Calu3 (cell line): ENCODE measurements at regions not wholly inside any gene's neighbourhood (a gene's known extent, or its start where the extent isn't known, plus 50 kb on each side); places are given as distances from the start of the nearest gene placed in this dataset.

Experiments
- BruUV-seq: library from RNA; stranded (reverse); fragments of 400-500 nt; replicated peaks from 2 replicates; lab custom pipeline; 2021; lab: Mats Ljungman, UMichigan
- CTCF ChIA-PET: fragments of 300-600 bp; sonication (Branson Sonifier 250); formaldehyde crosslinking; loops from one replicate; lab custom pipeline; 2022; ENCODE audit warnings: antibody characterized with exemption; lab: Charles Lee
- DNase-seq: peaks from one replicate; pipeline ENCODE4 v3.0.0; 2022
- H3K27ac Mint-ChIP-seq: one replicate; pipeline ENCODE4 v1.8.0; 2022; ENCODE audit warnings: mixed read lengths; ENCODE audit not compliant: unreplicated experiment
- H3K27me3 Mint-ChIP-seq: one replicate; pipeline ENCODE4 v1.8.0; 2022; ENCODE audit warnings: mixed read lengths; ENCODE audit not compliant: unreplicated experiment
- H3K36me3 Mint-ChIP-seq: one replicate; pipeline ENCODE4 v1.8.0; 2022; ENCODE audit warnings: mild to moderate bottlenecking, moderate library complexity, mixed read lengths; ENCODE audit not compliant: insufficient read depth, unreplicated experiment
- H3K4me1 Mint-ChIP-seq: one replicate; pipeline ENCODE4 v1.8.0; 2022; ENCODE audit warnings: mild to moderate bottlenecking, low read depth, mixed read lengths; ENCODE audit not compliant: unreplicated experiment
- H3K4me3 Mint-ChIP-seq: one replicate; pipeline ENCODE4 v1.8.0; 2022; ENCODE audit warnings: mild to moderate bottlenecking, low read depth, moderate library complexity, mixed read lengths; ENCODE audit not compliant: unreplicated experiment
- H3K9me3 Mint-ChIP-seq: one replicate; pipeline ENCODE4 v1.8.0; 2022; ENCODE audit warnings: low read depth, mixed read lengths; ENCODE audit not compliant: unreplicated experiment
- intact Hi-C: fragments of 100-400 bp; cut with micrococcal nuclease; formaldehyde crosslinking; loops from one replicate; pipeline ENCODE4 v1.10.0; 2022; ENCODE audit not compliant: unreplicated experiment
- TF ChIP-seq, protein P1 (sequence below): fragments of 200-600 bp; IDR thresholded peaks from one replicate; pipeline ENCODE4 v1.8.0; 2022; ENCODE audit warnings: antibody characterized with exemption; ENCODE audit not compliant: unreplicated experiment

DNA sequence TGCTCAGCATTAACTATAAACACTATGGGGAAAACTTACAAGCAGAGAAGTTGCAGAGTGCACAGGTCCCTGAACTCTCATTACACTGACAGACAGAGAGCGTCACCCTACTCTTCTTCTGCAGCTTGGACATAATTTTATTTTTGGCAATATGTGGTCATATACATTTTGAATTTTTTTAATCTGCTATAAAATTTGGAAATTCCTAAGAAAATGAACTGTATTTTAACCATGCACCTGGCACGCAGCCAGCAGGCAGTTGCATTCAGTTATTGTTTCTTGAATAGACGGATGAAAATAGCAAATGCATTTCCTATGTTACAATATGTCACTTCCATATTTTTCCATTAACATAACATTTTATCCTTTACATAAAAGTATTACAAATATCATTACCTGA, 100.2 kb downstream of the SLC25A46 start:
- CTCF ChIA-PET: no interaction called here
- no peaks in the 10 kb centered on the region for H3K4me1 Mint-ChIP-seq
- intact Hi-C loops: no loop called here
- no peak for DNase-seq
- TF ChIP-seq, protein P1, sequence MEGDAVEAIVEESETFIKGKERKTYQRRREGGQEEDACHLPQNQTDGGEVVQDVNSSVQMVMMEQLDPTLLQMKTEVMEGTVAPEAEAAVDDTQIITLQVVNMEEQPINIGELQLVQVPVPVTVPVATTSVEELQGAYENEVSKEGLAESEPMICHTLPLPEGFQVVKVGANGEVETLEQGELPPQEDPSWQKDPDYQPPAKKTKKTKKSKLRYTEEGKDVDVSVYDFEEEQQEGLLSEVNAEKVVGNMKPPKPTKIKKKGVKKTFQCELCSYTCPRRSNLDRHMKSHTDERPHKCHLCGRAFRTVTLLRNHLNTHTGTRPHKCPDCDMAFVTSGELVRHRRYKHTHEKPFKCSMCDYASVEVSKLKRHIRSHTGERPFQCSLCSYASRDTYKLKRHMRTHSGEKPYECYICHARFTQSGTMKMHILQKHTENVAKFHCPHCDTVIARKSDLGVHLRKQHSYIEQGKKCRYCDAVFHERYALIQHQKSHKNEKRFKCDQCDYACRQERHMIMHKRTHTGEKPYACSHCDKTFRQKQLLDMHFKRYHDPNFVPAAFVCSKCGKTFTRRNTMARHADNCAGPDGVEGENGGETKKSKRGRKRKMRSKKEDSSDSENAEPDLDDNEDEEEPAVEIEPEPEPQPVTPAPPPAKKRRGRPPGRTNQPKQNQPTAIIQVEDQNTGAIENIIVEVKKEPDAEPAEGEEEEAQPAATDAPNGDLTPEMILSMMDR: no peak
- H3K4me3 Mint-ChIP-seq: no peak overlapping the region
- peaks cover 3% of the 10 kb centered on the region for H3K9me3 Mint-ChIP-seq
- no TSS peak for BruUV-seq
- no peak overlapping the region for H3K27ac Mint-ChIP-seq
- H3K27me3 Mint-ChIP-seq: no peaks in the 10 kb centered on the region
- no peaks in the 10 kb centered on the region for H3K36me3 Mint-ChIP-seq

DNA sequence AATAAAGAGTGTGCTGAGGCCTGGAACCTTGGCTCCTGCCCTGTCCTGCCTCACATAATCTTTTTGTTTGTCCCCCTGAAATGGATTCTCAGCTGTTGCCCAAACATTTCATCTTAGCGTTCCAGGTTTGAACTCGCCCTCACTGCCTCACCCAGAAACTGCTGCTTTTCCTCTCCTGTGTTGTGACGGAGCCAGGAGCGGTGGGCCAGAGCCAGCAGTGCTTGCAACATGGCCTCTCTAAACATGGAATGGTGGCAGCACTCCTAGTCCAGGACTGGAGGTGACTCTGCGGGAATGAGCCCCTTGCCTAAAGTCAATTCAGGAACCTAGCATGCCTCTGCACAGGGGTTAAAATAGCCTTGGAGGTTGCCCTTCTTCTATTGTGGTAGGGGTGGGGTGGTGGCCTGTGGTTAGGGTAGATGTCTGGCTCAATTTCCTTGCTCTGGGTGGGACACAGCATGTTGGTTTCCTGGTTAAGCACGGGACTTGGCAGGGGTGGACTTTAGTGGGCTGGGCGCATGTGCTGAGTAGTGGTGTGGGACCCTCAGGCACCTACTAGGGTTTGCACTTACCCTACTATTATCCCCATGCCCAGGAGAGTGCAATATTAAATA, 101.6 kb downstream of the SLC25A46 start:
- Mint-ChIP-seq H3K4me3 (no peak overlapping the region), H3K9me3 (peaks cover 3% of the 10 kb centered on the region), H3K27ac (no peak overlapping the region), H3K27me3 (no peaks in the 10 kb centered on the region), H3K4me1 (no peaks in the 10 kb centered on the region), H3K36me3 (no peaks in the 10 kb centered on the region)
- intact Hi-C loops: no loop called here
- no peak for DNase-seq
- no TSS peak for BruUV-seq
- TF ChIP-seq, protein P1: no peak
- CTCF ChIA-PET: no interaction called here

DNA sequence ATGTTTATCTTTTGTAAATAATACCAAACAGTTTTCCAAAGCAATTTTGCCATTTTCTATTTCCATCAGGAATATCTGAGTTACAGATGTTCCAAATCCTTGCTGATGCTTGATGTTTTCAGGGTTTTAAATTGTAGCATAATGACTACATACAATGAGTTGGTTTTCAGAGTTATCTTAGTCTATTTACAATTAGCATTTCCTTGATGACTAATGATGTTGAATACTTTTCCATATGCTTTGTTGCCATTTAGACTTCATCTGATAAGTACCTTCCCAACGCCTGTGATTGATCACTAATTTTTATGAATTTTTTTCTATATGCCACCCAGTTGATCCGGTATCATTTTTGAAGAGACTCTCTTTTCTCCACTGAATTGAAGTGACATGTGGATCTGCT, 102.3 kb downstream of the SLC25A46 start:
- BruUV-seq: no TSS peak
- no peaks in the 10 kb centered on the region for H3K27me3 Mint-ChIP-seq

DNA sequence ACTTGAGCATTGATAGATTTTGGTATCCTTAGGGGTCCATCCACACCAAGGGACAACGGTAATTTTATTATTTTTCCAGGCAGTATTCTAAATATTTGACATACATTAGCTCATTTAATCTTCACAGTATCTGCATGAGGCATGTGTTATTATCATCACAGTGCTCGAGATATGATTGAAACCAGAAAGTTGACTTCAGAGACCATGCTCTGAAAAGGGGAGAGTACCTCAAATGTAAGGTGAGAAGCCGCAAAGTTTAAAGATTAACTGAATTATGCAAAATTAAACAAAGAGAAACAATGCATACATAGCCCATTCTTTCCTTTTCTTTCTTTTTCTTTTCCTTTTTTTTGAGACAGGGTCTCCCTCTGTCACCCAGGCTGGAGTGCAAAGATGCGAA, 104.1 kb downstream of the SLC25A46 start:
- intact Hi-C loops: no loop called here
- H3K4me3 Mint-ChIP-seq: no peak overlapping the region
- no peaks in the 10 kb centered on the region for H3K27me3 Mint-ChIP-seq
- H3K4me1 Mint-ChIP-seq: no peaks in the 10 kb centered on the region
- BruUV-seq: no TSS peak
- CTCF ChIA-PET: no interaction called here
- no peak overlapping the region for H3K27ac Mint-ChIP-seq
- TF ChIP-seq, protein P1: no peak
- DNase-seq: no peak
- H3K9me3 Mint-ChIP-seq: no peaks in the 10 kb centered on the region
- H3K36me3 Mint-ChIP-seq: no peaks in the 10 kb centered on the region

More for the DNA sequence above, 102.3 kb downstream of the SLC25A46 start:
- intact Hi-C loops: no loop called here
- Mint-ChIP-seq H3K27ac (no peak overlapping the region), H3K9me3 (no peaks in the 10 kb centered on the region), H3K36me3 (no peaks in the 10 kb centered on the region), H3K4me3 (no peak overlapping the region), H3K4me1 (no peaks in the 10 kb centered on the region)
- TF ChIP-seq, protein P1: no peak
- DNase-seq: no peak
- CTCF ChIA-PET: no interaction called here
